ENCODE measurements at regions not wholly inside any gene's neighbourhood (a gene's known extent, or its start where the extent isn't known, plus 50 kb on each side); places are given as distances from the start of the nearest gene placed in this dataset.

DNA sequence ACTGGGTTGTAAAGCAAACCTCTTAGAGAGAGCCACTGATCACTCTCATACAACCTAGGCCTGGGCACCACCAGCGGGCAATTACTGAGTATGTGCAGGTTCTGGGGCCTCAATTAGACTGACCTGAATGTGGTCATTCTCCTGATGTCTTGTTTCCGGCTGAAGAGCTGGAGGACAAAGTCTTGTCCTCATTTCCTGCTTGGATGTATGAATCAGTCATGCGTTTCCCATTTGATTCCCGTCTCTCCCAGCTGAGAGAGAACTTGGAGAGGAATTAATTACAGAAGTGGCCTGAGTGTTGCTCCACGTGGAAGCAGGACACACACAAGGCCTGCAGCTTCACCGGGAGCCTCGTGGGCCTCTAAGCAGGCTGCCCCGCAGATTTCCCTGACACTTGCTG, 799.3 kb upstream of the ARGLU1 start:
- no peak for DNase-seq

DNA sequence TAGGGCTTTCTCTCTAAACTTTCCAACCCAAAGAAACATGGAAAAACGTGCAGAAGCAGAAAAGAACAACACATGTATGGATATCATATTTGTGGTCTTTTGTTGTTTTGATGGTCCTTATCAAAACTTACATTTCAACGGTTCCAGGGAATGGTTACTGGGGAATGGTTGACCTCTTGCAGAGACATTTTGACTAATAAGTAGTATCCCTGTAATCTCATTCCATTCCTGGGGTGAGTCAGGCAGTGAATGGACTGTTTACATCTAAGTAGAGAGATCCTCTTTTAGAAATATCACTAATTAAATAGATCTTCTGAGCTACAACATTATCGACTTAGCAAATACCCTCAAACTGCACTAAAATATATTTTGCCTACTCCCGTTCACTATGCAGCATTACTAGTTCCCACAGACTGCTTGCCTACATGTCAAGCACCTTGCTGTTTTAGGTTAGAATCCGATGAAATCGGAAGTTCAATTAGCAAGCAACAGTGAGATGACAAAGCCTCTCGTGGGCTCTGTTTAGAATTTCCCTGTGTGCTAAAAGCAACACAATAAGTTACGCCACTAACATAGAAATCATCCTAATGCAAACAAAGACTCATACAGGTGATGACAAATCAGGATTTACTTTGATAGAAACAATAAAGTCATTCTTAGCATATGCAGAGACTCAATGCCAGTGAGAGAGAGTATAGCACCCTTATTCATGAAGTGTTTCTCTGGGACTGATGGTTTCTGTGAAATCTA, 797.7 kb upstream of the ARGLU1 start:
- no peak for DNase-seq

DNA sequence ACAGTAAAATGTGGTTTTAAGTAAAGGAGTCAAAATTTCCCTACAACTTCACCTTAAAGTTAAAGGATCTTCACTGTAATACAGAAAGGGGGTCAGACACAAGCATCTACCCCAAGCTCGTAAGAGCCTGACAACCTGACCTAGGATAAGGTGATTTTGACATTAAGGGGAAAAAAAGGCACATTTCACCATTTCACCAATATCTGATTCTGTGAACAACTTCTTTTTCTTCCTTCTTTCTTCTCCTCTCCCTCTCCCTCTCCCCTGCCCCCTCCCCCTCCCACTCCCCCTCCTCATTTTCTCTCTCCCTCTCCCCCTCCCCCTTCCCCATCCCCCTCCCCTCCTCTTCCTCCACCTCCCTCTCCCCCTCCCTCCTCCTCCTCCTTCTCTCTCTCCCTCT, 796.7 kb upstream of the ARGLU1 start:
- DNase-seq, result no peak

DNA sequence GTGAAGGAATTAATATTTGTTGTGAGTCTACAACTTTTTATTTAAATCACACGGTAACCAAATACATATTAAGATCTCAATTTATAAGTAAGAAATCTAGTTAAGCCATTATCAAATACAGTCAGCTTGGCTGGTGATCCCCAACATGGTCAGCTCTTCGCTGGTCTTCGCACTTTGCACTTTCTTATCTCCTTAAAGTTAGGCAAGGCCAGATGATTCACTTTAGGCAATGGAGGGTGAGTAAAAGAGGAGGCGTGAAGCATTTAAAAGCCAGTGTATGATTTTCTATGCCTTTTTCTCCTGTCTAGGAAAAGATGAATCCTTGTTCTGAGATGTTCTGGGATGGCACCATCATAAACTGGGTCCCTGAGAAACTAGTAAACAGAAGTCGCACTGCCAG, 793.7 kb upstream of the ARGLU1 start:
- no peak for DNase-seq

DNA sequence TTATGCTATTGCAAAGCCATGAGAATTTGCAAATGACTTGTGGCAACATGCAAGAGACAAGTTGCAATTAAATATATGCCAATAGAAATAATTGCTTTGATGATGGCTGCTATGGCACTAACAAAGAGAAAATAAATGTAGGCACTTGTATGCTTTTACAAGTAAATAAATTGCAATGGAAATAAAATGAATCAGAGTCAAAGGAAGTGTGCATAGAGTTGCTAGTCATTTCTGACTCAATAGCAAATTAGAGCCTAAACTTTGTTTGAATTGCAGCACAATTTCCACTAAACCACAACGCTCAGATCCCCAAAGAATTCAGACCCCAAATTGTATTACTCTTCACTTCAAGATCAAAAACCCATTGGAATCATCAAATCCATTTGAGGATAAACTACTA, 792.1 kb upstream of the ARGLU1 start:
- no peak for DNase-seq

DNA sequence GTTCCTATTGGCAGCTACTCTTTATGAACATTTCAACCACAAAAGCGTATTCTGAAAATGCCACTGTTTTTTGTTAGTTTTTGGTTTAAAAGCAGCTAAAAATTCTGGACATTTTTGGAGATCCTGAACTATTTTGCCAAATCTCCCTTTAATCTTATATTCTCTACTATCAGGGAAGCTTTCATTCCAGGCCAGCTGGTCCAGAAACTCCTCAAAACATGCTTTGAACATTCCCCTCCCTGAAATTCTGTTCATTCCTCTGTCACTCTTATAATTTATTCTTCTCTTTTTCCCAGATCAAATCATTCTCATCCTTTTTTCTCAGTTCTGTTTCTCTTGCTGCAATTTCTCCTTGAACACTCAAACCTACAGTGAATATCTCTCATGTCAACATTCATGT, 790.9 kb upstream of the ARGLU1 start:
- no peak for DNase-seq

DNA sequence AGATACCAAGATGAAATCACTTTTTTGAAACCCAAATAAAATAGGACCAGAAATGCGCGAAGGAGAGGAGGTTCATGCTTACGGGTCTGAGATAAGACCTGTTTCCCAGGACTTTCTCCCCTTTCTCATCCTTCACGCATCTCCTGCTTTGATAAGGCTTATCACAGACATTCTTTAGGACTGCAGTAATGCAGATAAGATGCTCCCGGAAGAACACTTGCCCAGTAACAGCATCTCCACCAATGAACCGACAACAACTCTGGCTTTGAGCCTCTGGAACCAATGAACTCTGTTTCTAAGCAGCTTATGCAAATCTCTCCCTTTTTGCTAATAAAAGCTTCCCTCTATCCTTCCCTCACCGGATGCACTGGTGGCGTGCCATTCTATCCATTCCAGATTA, 783.4 kb upstream of the ARGLU1 start:
- DNase-seq, result no peak

DNA sequence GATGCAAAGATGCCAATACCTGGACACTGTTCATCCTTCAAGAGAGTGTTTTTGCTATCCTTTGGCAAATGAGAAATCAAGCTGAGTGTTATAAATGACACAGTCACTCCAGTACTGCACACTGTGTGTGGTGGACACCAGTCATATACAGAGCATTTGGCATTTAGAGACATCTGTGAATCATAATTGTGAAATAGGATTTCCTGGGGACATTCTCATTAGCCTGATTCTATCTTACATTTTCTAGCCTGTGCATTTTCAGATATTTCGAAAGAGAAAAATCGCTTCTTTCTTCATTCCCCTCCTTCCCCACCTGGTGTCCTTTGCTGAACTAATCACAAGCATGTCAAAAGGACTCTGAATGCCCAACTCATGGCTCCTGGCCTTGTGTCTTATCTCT, 781.0 kb upstream of the ARGLU1 start:
- DNase-seq, result no peak

DNA sequence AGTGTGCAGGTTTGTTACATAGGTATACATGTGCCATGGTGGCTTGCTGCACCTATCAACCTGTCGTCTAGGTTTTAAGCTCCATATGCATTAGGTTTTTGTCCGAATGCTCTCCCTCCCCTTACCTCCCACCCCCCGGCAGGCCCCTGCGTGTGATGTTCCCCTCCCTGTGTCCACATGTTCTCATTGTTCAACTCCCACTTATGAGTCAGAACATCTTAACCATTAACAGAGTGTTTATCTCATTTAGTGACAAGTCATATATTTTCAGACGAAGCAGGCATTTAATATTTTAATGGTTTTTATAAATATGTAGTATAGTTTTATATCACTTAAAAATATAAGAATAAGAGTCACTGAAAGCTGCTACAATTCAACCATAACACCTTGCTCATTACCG, 780.5 kb upstream of the ARGLU1 start:
- DNase-seq, result no peak

DNA sequence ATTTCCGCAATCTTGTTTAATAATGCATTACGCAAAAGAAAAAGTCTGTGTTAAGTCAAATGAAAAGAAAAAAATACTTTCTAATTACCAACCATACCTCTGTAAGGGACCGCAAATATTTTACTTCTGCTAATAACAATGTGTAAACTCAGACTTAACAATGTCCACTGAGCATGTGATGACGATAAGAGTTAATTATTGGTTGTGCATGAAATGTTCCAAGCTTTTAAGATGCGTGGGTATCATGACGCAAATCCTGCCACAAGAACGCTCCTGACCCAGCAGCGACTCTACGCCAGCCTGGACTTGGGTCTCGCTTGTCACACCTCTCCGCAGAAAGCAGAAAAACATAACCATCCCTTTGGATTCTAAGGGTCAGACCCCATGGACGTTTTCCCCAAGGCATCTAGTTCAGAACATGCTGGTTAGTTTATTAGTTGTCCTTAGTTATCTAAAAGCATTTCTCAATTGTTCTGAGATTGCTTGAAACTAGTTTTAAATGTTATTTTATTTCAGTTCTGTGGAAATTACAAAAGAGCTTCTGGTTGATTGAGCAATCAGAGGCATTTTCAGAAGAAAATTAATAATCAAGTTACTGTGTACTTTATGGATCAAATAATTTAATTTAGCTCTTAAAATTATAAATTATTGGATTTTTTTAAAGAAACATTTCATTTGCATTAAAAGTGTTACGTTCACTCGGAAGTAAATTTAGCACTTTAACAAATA, 779.9 kb upstream of the ARGLU1 start:
- DNase-seq, result no peak

DNA sequence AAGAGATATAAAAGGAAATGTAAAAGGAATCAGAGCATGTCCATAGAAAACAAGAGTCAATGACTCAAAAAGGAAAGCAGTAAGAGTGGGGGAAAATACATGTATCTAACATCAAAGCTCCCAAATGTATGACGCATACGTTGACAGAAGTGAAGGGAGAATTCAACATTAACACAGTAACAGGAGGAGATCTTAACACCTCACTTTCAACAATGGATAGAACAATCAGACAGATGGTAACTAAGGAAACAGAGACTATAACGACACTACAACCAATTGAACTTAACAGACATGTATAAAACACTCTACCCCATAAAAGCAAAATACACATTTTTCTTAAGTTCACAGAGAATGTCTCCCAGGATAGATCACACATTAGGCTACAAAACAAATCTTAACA, 774.8 kb upstream of the ARGLU1 start:
- no peak for DNase-seq

DNA sequence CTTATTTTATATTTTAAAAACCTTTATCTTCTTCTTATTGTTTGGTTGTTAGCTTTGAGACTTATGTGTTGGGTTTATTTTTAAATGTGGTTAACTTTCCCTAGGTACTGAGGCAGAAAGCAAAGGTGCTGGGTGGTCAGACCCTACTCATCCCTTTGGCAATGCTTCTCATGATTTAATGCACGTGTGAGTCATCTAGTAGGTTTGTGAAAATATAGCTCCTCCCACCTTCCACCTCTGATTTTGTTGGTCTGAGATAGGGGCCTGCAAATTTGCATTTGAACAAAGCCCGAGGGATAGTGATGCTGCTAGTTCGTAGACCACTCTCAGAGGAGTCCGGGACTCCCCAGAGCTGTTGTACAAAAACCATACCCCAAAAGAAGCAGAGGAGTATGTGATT, 771.3 kb upstream of the ARGLU1 start:
- no peak for DNase-seq

DNA sequence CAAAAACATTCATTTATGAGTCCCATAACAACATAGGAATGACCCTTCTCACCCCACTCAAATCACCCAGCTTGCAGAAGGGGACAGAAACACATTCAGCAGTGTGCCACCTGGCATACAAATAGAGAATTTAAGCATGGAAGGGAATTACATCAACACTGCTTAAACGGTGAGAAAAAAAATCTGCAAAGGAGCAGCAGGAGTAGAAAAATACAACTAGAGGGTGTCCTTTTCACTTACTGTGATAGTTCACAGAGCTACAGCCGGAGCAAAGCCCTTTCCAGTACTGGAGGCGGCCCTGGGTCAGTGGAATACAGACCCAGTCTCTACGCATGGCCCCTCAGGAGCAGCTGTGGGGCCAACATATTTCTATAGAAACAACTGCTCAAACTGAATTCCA, 764.3 kb upstream of the ARGLU1 start:
- DNase-seq, result no peak

DNA sequence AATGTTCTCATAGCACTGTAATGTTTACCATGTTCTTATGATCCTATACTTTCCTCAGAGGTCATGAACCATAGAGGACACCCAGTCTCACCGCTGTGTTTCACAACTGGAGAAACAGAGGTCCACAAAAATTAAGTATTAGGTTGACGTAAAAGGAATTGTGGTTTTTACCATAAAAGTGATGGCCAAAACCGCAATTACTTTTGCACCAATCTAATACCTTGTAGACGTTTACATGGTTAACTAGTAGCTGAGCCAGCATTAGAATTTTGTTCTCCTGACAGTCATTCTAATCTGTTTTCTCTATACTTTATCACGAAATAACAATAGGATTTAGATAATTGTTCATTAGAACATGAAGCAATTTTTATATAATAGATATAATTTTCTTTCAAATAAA, 763.4 kb upstream of the ARGLU1 start:
- no peak for DNase-seq

DNA sequence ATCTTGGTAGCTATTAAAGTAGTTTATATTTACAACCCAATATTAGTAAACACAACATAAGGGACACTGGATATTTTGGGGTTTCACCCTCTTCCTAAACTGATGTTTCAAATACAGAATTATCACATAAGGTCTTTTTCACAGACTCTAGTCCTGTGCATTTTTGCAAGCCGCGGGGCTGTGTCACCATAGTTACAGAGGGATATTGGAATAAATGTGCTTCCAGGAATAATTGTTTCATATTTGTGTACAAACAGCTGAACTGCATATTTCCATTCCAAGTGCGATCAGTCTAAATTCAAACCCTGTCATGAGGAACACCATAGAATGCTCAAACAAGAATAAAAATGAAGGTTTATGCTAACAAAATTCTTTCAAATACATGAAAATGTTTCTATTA, 762.5 kb upstream of the ARGLU1 start:
- no peak for DNase-seq

DNA sequence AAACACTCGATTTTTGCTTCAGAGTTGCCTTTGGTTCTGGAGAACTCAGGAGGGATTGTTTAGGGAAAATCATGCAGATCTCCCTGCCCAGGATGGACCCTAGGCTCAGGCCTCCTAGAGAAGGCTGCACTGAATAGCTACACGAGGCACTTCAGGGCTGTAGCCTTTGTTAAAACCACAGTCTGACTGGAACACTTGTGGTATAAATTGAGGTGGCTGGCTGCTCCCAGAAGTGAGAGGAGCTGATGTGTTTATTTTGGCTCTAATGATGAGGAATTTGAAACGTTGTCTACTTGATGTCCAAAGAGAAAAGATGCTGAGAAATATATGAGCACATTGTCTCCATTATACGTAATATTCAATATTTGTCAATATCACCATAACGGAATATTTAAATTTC, 762.1 kb upstream of the ARGLU1 start:
- DNase-seq, result no peak

DNA sequence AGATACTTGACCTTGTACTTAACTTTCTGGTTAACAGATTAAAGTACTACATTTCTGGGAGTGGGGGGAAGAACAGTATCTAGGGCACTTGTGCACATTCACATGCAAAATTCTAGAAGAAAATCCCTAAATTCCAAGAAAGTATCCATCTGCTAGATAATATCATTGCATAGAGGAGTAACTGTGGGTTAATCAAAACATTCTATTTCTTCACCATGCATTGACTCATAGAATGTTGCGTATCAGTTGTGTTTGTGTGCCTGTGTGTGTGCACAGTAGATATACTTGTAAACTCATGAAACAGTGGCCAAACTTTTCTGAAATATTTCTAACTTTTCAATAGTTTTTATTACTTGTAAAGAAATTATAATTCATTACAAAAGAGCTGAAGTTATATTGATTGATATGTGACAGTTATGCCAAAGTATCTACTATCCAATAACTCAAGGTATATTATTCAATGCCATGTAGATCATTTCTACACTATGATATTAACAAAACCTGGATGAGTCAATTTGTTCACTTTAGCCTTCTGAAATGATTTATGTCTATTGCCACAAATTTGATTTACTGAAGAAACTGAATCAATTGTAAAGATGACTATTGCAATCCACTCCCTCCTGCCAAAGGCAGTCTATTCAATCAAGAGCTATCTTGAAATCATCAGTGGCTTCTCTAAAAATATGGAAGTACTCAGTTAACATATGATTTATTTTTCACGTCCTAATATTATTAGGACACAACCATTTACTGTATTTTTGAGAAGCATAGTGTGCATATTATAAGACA, 756.7 kb upstream of the ARGLU1 start:
- no peak for DNase-seq

DNA sequence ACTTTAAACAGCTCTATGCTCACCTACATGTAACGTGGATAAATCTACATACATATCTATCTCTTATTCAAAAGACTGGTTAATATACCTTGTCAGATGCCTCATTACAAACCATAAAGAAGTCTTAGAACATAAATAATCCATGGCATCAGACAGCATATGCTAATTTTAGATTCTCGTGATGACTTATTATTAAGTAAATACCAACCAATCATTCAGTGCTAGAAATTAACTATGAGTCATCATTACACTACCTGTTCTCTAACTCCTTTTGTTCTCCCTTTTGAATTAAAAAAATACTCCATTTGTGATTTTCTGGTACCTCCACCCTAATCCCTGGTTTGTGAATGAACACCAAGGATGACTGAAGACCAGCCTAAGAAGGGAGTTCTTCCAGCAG, 754.3 kb upstream of the ARGLU1 start:
- no peak for DNase-seq

DNA sequence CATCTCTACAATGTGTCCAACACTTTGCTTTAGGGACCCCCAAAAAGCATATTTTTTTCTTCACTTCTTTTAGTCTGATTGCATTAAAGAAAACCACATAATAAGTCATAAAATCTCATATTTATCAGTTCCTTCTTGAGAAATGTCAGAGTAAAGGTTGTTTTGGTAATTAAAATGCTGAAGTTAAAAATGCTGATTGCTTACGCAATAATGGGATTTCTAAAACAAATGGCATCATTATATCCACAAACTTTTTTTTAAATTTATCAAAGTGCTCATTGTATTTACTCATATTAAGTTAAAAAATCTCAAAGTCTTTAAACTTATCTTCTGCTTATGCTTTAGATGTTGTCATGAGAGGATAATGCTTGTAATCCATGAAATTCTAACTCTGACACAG, 737.2 kb upstream of the ARGLU1 start:
- DNase-seq, result no peak

DNA sequence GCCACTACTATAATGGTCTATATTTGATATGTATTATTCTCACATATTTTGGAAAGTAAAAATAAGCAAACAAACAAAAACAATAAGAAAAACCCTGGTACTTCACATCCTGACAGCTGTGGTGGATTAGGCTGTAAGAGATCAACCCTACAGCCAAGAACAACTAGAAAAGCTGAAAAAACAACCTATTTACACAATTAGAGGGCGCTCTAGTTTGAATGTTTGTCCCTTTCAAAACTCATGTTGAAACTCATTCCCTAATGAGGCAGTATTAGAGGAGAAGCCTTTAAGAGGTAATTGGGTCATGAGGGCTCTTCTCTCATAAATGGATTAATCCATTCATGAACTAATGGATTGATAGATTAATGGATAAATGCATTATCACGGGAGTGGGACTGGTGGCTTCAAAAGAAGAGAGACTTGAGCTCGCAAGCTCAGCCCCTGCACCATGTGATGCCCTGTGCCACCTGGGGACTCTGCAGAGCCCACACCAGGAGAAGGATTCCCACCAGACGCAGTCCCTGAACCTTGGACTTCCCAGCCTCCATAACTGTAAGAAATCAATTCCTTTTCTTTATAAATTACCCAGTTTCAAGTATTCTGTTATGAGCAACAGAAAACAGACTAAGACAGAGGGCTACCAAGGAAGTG, 733.9 kb upstream of the ARGLU1 start:
- no peak for DNase-seq

DNA sequence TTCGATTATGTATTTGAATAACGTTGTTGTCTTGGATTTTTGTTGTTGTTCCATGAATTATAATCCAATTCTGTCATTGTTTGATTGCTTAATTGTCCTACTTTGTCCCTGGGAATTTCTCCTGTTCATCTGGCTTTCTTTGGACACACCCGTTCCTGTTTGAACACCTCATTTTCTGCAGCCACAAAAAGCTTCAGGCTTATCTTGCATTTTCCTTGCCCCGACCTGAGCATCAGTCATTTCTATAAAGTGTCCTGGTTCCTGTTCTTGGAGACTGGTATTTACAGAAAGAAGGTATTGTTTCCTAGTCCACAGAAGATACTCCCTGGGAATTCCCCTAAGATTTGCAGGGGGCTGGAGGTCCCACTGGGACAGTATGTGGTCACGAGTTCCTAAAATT, 731.8 kb upstream of the ARGLU1 start:
- no peak for DNase-seq

DNA sequence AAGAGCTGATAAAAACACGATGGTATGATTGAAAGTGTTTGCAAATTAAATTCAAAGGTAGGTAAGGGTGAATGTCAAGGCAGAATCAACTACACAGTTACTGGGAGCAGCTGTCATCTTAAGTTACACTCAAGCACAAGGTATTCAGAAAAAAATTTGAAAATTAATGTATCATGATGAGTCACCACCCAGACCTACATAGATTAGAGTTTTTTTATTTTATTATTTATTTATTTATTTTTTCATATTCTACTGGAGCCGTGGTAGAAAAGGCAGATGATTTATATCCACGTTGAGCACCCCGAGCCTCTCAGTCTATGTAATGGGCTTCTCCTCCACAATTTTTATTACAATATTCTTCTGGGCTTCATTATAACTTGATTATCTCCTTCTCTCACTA, 728.9 kb upstream of the ARGLU1 start:
- no peak for DNase-seq

DNA sequence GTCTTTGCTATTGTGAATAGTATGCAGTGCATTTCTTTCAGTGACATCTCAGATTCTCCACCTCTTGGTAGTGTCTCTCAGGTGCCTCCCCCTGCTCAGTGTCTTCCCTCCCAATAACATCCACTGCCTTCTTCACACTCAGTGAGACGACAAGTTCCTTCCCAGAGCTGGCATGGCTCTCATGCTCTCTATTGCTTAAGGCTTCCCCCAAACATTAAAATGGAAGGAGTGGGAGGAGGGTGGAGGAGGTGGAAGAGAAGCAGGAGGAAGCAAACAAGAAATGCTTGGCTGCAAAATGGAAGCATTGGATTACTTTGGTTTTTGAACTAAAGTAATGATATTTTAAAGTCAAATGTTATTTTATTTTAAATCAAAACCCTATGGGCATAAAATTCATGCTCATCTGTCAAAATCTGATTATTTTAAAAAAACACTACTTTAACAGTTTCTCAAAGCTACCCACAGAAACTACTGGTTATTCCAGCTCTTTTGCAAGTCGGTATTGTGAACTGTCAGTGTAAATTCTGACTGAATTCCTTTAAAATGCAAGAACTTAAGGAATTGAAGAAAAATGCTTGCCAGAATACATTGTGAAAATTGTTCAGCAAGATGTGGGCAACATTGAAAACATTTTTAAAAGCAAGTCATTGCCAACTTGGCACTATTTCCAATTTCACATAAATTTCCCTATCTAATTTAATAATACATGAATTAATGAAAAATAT, 727.6 kb upstream of the ARGLU1 start:
- no peak for DNase-seq

All from stimulated activated CD4-positive, alpha-beta T cell treated with anti-CD3 and anti-CD28 coated beads, Interleukin-2, amount 100 ng/mL, for 24 hours (primary cell).